M059J (cell line): ENCODE measurements at regions not wholly inside any gene's neighbourhood (a gene's known extent, or its start where the extent isn't known, plus 50 kb on each side); places are given as distances from the start of the nearest gene placed in this dataset.

ENCODE experiments used
- DNase-seq: peaks from one replicate; pipeline ENCODE4 v3.0.0-alpha.2; 2012; ENCODE audit warnings: low read depth

GRCh38 chr20:3354247-3354646 is 53.2 kb downstream of the DNAAF9 start:
- DNase-seq, result no peak

- no peak for DNase-seq
These were observed 53.8 kb downstream of the DNAAF9 start for GRCh38 chr20:3353646-3354045.

GRCh38 chr20:3352202-3352601 is 55.3 kb downstream of the DNAAF9 start:
- DNase-seq, result no peak

GRCh38 chr20:3350422-3350821 is 57.0 kb downstream of the DNAAF9 start:
- no peak for DNase-seq

GRCh38 chr20:3349786-3350185 is 57.7 kb downstream of the DNAAF9 start:
- no peak for DNase-seq

- no peak for DNase-seq
These were observed 64.7 kb downstream of the DNAAF9 start for GRCh38 chr20:3342766-3343165.

- DNase-seq, result no peak
These were observed 67.0 kb downstream of the DNAAF9 start for GRCh38 chr20:3340443-3340842.

- DNase-seq, result no peak
These were observed 67.9 kb downstream of the DNAAF9 start for GRCh38 chr20:3339571-3339970.

GRCh38 chr20:3339076-3339475 is 68.4 kb downstream of the DNAAF9 start:
- DNase-seq, result no peak

GRCh38 chr20:3334156-3334943 is 73.1 kb downstream of the DNAAF9 start:
- no peak for DNase-seq

- peak; percentile 15 for DNase-seq
These were observed 77.3 kb downstream of the DNAAF9 start for GRCh38 chr20:3330046-3330741.

GRCh38 chr20:3328501-3328900 is 79.0 kb downstream of the DNAAF9 start:
- DNase-seq, result no peak

- DNase-seq, result no peak
These were observed 80.5 kb downstream of the DNAAF9 start for GRCh38 chr20:3326779-3327521.

- DNase-seq, result no peak
These were observed 81.6 kb downstream of the DNAAF9 start for GRCh38 chr20:3325864-3326263.

- peak; percentile 21 for DNase-seq
These were observed 84.1 kb downstream of the DNAAF9 start for GRCh38 chr20:3323398-3323797.

GRCh38 chr20:3318226-3318884 is 79.4 kb upstream of the SLC4A11 start:
- peak; percentile 34 for DNase-seq

- DNase-seq, result no peak
These were observed 77.1 kb upstream of the SLC4A11 start for GRCh38 chr20:3316136-3316535.

- DNase-seq, result peak; percentile 22
These were observed 76.1 kb upstream of the SLC4A11 start for GRCh38 chr20:3315136-3315535.

- no peak for DNase-seq
These were observed 75.4 kb upstream of the SLC4A11 start for GRCh38 chr20:3314391-3314790.

GRCh38 chr20:3313683-3314065 is 74.7 kb upstream of the SLC4A11 start:
- DNase-seq, result no peak

- DNase-seq, result peak; percentile 69
These were observed 74.1 kb upstream of the SLC4A11 start for GRCh38 chr20:3312940-3313682.
